HTR-8/SVneo (cell line): ENCODE measurements at regions not wholly inside any gene's neighbourhood (a gene's known extent, or its start where the extent isn't known, plus 50 kb on each side); places are given as distances from the start of the nearest gene placed in this dataset.
"Not testable (repeated sequence)": the region's sequence is repeated elsewhere in the genome, so short reads cannot be mapped to it uniquely, and the experiment has no call there.

ENCODE experiments used
- DNase-seq: peaks from one replicate; pipeline ENCODE4 v3.0.0; 2011; ENCODE audit warnings: low spot score, mixed read lengths; ENCODE audit not compliant: insufficient read length
- FAIRE-seq: peaks from 2 replicates; lab custom pipeline; 2011; peaks lifted over from hg19 to GRCh38; lab: Jason Lieb, UNC

DNA sequence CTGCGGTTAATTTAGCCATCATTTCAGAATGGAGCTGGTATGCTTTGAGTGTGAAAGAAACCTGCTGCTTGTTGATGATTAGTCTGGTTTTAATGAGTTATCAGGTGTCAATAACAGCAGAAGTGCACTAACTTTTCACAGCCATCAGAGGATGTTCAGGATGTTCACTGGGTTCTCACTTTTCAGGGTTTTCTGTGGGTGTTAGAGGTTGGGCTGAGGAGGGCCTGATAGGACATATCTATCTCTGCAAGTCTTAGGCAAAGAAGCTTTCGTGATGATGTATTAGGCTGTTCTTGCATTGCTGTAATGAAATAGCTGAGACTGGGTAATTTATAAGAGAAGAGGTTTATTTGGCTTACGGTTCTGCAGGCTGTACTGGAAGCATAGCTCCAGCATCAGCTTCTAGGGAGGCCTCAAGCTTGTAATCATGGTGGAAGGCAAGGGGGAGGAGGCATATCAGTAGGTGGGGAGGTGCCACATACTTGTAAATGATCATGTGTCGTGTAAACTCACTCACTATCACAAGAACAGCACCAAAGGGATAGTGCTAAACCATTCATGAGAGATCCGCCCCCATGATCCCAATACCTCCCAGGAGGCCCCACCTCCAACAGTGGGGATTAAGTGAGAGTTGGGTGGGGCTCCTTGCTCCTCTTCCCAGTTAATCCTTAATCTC lies 376.2 kb downstream of the NPIPA7 start:
- FAIRE-seq, DNase-seq: not testable (repeated sequence)

DNA sequence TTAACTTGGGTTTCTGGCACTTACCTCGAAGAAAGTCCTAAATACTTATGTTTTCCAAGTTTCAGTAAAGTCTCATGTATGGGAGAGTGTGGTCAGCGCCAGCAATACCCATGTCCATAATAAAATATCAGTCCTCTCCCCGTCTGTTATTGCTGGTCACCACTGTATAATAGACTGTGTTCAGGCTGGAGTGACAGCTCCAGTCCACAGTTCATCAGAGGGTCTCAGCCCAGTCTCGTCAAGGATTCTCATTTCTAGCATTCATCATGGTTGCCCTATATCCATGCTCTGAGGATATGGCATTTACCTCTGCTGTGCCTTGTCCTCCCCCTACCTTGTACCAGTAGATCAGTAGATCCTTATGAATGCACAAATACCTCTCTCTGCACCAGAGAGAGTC lies 384.5 kb downstream of the NPIPA7 start:
- DNase-seq (no peak), FAIRE-seq (no peak)

DNA sequence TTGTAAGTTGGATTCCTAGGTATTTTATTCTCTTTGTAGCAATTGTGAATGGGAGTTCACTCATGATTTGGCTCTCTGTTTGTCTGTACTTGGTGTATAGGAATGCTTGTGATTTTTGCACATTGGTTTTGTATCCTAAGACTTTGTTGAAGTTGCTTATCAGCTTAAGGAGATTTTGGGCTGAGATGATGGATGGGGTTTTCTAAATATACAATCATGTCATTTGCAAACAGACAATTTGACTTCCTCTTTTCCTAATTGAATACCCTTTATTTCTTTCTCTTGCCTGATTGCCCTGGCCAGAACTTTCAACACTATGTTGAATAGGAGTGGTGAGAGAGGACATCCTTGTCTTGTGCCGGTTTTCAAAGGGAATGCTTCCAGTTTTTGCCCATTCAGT lies 391.8 kb downstream of the NPIPA7 start:
- FAIRE-seq, DNase-seq: not testable (repeated sequence)

DNA sequence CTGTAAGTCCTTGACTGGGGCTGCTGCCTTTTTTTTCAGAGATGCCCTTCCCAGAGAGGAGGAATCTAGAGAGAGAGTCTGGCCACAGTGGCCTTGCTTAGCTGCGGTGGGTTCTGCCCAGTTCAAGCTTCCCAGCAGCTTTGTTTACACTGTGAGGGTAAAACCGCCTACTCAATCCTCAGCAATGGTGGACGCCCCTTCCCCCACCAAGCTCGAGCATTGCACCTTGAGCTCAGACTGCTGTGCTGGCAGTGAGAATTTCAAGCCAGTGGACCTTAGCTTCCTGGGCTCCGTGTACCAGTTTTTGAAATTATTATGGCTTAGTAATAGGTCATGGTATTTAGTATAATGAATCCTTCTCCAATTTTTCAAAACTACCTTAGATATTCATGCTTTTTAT lies 395.4 kb downstream of the NPIPA7 start:
- DNase-seq (no peak), FAIRE-seq (no peak)

DNA sequence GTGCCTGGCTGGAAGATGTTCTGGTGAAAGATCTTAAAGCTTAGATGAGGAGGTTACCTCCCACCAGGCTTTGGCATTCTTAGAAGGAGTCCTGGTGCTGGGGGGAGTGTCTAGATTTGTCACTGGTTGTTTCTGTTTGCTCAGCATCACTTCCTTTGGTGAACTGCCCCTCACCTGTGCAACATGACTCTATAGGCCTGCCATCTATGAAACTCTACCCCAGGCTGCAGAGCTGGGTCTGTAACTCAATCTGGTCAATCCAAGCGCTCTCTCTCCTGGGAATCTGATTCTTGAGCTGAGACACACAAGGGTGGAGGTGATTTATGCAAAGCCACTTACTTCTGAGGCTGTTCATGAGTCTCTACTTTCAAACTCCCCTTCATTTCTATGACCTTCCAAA lies 399.4 kb downstream of the NPIPA7 start:
- FAIRE-seq (no peak), DNase-seq (no peak)

DNA sequence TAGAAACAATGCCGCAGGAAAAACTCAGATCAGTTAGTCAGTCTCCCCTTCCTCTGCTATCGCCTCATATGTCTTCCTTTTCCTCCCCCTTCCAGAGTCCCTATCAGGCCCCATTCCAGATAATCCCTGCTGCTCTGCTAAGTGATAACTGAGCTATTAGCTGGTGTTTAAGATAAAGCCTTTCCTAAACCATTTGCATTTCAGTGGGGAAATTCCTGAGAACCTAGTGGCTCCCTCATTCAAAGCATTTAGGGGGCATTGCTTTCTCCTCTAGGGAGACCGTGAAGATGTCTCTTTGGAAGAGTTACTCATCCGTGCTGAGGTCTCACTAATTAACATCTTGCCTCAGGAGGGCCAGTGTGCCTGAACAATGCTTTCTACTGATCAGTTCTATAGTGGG lies 401.6 kb downstream of the NPIPA7 start:
- DNase-seq (no peak), FAIRE-seq (no peak)

DNA sequence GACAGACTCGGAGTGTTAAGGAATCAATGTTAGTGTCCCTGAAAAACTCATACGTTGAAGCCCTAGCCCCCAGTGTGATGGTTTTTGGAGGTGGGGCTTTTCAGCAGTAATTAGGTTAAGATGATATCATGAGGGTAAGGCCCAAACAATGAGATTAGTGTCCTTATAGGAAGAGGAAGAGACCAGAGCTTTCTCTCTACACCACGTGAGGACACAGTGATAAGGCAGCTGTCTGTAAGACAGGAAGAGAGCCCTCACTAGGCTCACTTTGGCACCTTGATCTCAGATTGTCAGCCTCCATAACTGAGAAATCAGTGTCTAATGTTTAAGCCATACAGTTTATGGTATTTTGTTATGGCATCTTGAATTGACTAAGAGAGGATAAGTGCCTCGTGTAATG lies 403.2 kb downstream of the NPIPA7 start:
- no peak for FAIRE-seq

DNA sequence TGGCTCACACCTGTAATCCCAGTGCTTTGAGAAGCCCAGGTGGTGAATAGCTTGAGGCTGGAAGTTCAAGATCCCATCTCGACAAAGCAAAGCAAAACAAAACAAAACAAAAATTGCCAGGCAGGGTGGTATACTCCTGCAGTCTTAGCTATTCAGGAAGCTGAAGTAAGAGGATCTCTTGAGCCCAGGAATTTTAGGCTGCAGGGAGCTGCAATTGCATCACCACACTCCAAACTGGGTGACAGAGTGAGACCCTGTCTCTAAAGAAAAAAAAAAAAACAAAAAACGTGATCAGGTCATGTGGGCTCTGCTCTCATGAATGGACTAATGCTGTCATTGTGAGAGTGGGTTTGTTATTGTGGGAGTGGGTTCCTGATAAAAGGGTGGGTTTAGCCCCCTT lies 409.1 kb downstream of the NPIPA7 start:
- DNase-seq, result no peak
- FAIRE-seq, result no peak

More for the DNA sequence above, 403.2 kb downstream of the NPIPA7 start:
- DNase-seq, result no peak

DNA sequence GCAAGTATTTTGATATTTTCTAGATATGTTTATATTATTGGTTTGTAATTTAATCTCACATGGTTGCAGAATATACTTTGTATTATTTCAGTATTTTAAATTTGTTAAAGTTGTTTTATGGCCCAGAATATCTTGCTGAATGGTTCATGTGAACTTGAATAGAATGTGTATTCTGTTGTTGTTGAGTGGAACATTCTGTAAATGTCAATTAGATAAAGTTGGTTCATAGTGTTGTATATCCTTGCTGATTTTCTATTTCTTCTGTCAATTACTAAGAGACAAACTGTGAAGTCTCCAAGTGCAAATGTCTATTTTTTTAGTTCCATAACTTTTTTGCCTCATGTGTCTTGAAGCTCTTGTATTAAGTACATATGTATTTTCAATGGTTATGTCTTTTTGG lies 411.7 kb downstream of the NPIPA7 start:
- no peak for DNase-seq

DNA sequence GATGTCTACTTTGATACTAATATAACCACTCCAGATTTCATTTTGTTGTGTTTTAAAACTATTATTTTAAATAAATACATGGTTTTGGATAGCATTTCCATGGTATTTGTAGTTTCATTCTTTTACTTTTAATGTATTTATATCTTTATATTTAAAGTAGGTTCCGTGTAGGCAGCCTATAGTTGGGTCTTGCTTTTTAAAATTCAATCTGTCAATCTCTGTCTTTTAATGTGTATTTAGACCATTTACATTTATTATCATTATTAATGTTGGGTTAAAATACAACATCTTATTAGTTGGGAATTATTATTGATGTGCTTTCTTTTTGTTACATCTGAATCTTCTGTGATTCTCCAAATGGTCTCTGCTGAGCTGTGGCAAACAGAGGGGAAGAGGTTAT lies 412.1 kb downstream of the NPIPA7 start:
- DNase-seq (no peak), FAIRE-seq (no peak)

More for the DNA sequence above, 411.7 kb downstream of the NPIPA7 start:
- FAIRE-seq, result no peak

DNA sequence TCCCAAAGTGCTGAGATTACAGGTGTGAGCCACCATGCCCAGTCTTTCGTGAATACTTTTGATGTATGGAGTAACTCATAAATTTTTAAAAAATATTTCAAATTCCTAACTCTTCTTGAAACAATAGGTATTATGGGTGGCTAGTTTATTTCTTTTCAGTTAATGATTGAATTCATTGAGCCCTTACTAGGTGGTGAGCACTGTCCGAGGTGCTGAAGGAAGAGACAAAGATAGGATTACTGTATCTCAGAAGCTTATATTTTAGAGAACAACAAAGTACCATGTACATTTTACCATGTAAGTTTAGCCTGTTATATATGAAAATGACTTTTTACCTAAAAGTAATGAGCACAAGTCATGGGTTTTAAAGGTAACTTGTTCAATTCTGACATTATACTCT lies 418.3 kb downstream of the NPIPA7 start:
- FAIRE-seq, result no peak
- no peak for DNase-seq

DNA sequence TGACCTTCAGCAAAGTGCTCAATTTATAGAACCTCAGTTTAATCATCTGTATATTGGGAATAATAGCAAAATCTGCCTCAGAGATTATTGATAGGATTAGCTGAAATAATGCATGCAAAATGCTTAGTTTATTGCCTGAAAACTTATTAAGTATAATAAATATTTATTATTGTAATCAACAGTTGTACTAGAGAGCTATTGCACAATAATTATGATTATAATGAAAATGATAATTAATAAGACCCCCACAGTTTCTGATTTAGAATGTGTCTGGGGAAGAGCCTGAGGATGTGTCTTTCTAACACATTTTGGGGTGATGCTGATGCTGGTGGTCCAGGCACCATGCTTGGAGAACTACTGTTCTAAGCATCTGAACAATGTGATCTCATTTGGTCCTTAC lies 419.6 kb downstream of the NPIPA7 start:
- no peak for FAIRE-seq

DNA sequence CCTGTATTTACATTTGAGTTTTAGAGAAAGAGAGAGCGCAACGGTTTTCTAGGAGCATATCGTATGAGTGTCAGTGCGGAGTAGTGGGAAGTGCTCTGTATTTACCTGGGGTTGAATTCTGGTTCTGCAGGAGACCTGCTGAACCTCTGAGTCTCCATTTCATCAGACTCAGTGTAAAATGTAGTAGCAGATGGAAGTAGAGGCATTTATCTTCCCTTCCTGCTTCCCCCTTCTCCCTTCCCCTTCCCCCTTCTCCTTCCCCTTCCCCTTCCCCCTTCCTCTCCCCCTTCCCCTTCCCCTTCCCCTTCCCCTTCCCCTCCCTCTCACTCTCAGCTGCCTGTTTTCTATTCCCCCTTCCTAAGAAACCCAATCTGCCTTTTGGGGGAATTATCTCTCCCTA lies 426.9 kb downstream of the NPIPA7 start:
- DNase-seq, result no peak
- FAIRE-seq, result no peak

More for the DNA sequence above, 419.6 kb downstream of the NPIPA7 start:
- no peak for DNase-seq

DNA sequence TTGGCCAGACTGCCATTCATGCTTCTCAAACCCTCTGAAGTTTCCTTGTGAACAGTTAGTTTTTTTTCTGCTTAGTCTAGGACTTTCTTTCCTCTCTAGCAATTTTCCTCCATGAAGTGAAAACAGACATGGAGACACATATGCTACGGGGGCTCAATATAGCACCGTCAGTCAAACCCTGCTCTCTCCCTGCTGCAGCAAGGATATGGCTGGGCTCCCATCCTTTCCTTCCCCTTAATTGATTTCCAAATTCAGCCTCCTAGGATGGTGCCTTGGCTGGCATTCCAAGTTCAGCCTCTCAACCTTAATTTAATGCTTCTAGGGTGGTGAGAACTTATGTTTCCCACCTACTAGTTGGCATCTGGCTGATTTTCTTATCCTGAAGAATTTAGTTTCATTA lies 436.7 kb downstream of the NPIPA7 start:
- DNase-seq, result no peak
- FAIRE-seq, result no peak

DNA sequence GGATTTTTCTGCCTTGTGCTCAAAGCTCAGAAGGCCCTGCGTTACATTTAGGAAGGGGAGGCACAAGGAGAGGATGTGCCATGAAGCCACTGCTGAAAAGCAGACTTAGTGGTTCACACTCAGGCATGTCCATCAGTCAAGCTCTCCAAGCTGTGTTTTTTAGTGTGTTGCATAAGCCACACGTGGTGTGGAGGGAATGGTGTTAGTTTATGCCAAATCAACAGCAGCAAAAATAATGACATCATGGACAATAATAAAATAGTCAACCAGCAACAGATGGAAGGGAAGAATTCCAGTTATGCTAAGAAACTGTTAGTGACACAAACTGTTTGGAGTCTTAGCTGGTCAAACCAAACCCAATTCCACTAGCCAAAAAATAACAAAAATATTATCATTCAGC lies 438.3 kb downstream of the NPIPA7 start:
- no peak for FAIRE-seq
- no peak for DNase-seq

DNA sequence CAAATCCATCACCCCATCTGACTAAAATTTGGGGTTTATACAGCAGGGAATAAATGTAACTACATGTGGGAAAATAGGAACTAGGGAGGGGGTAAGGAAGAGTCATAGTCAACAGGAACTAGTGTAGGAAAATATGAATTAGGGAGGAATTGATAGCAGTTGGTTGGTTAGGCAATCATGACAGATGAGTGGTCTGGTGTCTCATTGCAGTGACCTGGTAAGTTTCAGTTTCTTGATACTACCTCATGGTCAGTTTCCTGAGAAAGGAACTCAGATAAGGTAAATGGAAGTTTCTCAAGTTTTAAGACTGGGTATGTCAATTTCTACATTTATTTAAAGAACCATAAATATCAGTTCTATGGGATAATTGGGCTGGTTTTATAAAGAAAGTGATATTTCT lies 442.3 kb downstream of the NPIPA7 start:
- no peak for FAIRE-seq
- no peak for DNase-seq

DNA sequence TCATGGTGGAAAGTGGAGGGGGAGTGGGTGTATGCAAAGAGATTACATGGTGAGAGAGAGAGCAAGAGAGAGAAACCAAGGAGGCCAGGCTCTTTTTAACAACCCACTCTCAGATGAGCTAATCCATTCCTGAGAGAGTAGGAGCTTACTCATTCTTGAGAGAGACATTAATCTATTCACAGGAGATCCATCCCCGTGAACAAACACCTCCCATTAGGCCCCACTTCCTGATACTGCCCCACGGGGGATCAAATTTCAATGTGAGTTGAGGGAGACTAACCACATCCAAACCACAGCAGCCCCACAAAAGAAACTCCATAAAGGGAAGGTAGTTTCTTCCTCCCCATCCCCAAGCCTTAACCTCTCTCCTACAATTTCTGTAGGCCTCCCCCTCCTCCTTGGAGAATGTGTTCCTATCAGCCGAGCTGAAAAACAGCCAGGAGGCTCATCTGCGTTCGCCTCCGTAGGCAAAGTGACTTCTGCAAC lies 450.0 kb downstream of the NPIPA7 start:
- DNase-seq (no peak), FAIRE-seq (no peak)

DNA sequence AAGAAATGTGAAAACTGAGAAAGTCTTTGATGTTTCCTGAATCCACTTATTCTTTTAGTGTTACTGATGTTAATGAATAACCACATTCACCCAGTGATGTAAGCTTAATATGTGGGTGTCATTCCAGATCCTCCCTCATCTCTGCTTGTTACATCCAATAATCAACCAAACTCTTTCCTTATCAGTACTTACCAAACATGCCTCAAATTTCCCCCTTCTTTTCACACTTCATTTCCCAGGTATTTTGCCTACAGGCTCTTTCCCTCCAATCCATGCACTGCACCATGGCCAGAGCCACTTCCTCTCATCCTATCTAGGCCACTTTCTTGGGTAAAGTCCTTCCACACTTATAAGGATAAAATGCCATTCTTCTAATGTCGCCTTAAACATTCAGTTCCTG lies 451.5 kb downstream of the NPIPA7 start:
- DNase-seq, result no peak
- FAIRE-seq, result no peak

DNA sequence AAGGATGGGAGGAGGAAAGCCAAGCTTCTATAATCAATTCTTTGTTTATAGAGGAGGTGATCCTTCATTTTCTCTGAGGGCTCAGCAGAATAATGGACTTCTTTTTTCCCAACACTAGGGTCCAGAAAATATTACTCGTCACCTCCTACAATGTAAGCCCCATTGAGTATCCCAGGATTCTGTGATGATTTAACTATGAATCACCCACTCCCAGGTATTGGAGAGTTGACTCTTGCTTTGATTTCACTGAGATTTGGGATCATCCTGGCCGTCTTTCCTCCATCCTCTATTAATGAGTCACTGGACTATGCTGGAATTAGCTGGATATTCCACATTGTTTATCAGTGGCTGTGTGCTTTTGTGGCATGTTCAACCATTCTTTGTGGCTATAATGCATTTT lies 452.0 kb downstream of the NPIPA7 start:
- no peak for FAIRE-seq
- DNase-seq, result no peak

DNA sequence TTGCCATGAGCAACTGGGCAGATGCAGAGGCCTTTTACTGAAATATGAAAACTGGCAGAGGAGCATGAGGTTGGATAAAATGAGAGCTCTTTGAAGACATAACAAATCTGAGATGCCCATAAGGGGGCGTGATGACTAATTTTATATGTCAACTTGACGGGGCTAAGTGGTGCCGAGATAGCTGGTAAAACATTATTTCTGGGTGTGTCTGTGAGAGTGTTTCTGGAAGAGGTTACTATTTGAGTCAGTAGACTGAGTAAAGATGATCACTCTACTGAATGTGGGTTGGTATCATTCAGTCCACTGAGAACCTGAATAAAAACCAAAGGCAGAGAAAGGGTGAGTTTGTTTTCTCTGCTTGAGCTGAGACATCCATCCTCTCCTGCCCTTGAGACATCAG lies 454.2 kb downstream of the NPIPA7 start:
- DNase-seq (no peak), FAIRE-seq (no peak)

DNA sequence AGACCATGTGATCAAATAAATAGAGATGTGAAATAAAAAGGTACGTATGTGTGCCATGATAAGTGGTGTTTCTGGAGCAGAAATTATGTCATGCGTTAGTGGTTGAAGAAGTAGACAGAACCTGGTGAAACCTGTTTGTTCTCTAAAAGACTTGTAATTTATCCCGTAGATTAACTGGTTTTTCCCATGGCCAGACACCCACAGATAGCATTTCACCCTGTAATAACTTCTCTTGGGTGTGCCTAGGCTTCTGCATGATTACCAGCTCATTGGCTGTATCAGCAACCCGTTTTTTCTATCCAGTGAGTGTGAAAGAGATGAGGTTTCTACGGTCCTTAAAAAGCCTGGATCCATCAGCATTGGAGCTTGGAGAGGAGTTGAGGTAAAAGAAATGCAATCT lies 471.3 kb downstream of the NPIPA7 start:
- DNase-seq (no peak), FAIRE-seq (no peak)

DNA sequence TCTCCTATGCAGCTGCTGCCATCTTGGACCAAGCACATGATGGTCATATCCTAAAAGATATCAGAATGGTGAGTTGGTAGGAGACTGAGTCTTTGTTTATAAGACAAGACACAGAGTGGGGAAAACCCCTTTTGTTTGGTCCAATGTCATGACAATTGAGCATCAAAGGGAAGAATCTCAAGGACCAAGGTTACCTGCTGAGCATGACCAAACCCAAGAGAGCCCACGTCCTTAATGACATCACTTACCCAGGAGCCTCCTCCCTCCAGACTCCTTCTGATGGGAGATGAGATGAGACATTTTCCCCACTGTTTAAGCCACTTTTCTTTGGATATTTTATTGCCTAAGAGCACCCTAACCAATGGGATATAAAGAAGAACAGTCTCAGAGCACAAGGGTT lies 478.1 kb downstream of the NPIPA7 start:
- FAIRE-seq (no peak), DNase-seq (no peak)
